ENCODE measurements at regions not wholly inside any gene's neighbourhood (a gene's known extent, or its start where the extent isn't known, plus 50 kb on each side); places are given as distances from the start of the nearest gene placed in this dataset.

- Histone ChIP-seq H3K79me2 (ENCODE audit: insufficient read depth, low read length) (no peaks in the 10 kb centered on the region), H3K4me3 (replicated peaks in 1 of 3; ENCODE audit: low read depth in 2 of 3, low read length in 3 of 3) (no peak overlapping the region), H3K27me3 (ENCODE audit: control insufficient read depth in 2 of 2, insufficient read depth in 2 of 2, low read length in 2 of 2) (peaks cover 0 to 2% of the 10 kb centered on the region in 2 donors), H3K4me2 (replicated peaks; ENCODE audit: extremely low read depth, low read length, poor library complexity, severe bottlenecking) (no peak overlapping the region), H3K9me3 (replicated peaks in 1 of 2; ENCODE audit: control insufficient read depth in 1 of 2, insufficient read depth in 1 of 2, low read length in 2 of 2) (no peaks in the 10 kb centered on the region), H2AFZ (ENCODE audit: insufficient read depth, low read depth, low read length, poor library complexity, severe bottlenecking) (no peak overlapping the region), H3K36me3 (replicated peaks in 1 of 2; ENCODE audit: control insufficient read depth in 1 of 2, insufficient read depth in 2 of 2, low read length in 2 of 2) (no peaks in the 10 kb centered on the region), H3K27ac (ENCODE audit: low read depth in 1 of 2, low read length in 2 of 2) (no peak overlapping the region), H3K4me1 (ENCODE audit: control insufficient read depth in 1 of 2, insufficient read depth in 2 of 2, low read length in 2 of 2) (peaks cover 4 to 13% of the 10 kb centered on the region in 2 donors), H4K20me1 (ENCODE audit: insufficient read depth, low read length) (no peaks in the 10 kb centered on the region), H3K9ac (ENCODE audit: insufficient read depth, low read length, poor library complexity, severe bottlenecking) (no peak overlapping the region)
- TF ChIP-seq CTCF (IDR thresholded peaks at IDR 0.05), result no peak
- peaks cover 11 to 20% (median 15%) of the 10 kb centered on the region in 3 donors for H3K27me3 Mint-ChIP-seq (ENCODE audit: low read depth in 3 of 3)
- H3K4me3 Mint-ChIP-seq, result no peak overlapping the region
- no peak for DNase-seq
- peaks cover 0 to 4% (median under 1%) of the 10 kb centered on the region in 7 donors for H3K9me3 Mint-ChIP-seq
- no peaks in the 10 kb centered on the region for H3K36me3 Mint-ChIP-seq
- intact Hi-C loops (cut with micrococcal nuclease), result no loop called here
- H3K27ac Mint-ChIP-seq, result no peak overlapping the region
- no CpG with 5 or more reads among the region's 3 CpGs for WGBS (ENCODE audit: insufficient coverage)
- peaks cover 11% of the 10 kb centered on the region for H3K4me1 Mint-ChIP-seq
These were observed 172.0 kb upstream of the ZNF32 start for GRCh38 chr10:43820663-43821062.

- Histone ChIP-seq H2AFZ (ENCODE audit: insufficient read depth, low read depth, low read length, poor library complexity, severe bottlenecking) (no peak overlapping the region), H3K27me3 (ENCODE audit: control insufficient read depth in 2 of 2, insufficient read depth in 2 of 2, low read length in 2 of 2) (peaks cover 0 to 2% of the 10 kb centered on the region in 2 donors), H3K4me2 (replicated peaks; ENCODE audit: extremely low read depth, low read length, poor library complexity, severe bottlenecking) (no peak overlapping the region), H3K4me1 (ENCODE audit: control insufficient read depth in 1 of 2, insufficient read depth in 2 of 2, low read length in 2 of 2) (peaks cover 4 to 13% of the 10 kb centered on the region in 2 donors), H3K4me3 (replicated peaks in 1 of 3; ENCODE audit: low read depth in 2 of 3, low read length in 3 of 3) (no peak overlapping the region), H3K9me3 (replicated peaks in 1 of 2; ENCODE audit: control insufficient read depth in 1 of 2, insufficient read depth in 1 of 2, low read length in 2 of 2) (no peaks in the 10 kb centered on the region), H3K36me3 (replicated peaks in 1 of 2; ENCODE audit: control insufficient read depth in 1 of 2, insufficient read depth in 2 of 2, low read length in 2 of 2) (no peaks in the 10 kb centered on the region), H3K79me2 (ENCODE audit: insufficient read depth, low read length) (no peaks in the 10 kb centered on the region), H3K27ac (ENCODE audit: low read depth in 1 of 2, low read length in 2 of 2) (no peak overlapping the region), H3K9ac (ENCODE audit: insufficient read depth, low read length, poor library complexity, severe bottlenecking) (no peak overlapping the region), H4K20me1 (ENCODE audit: insufficient read depth, low read length) (no peaks in the 10 kb centered on the region)
- Mint-ChIP-seq H3K36me3 (no peaks in the 10 kb centered on the region), H3K4me1 (peaks cover 19% of the 10 kb centered on the region), H3K4me3 (no peak overlapping the region), H3K9me3 (no peaks in the 10 kb centered on the region), H3K27me3 (ENCODE audit: low read depth in 3 of 3) (peaks cover 11 to 20% (median 15%) of the 10 kb centered on the region in 3 donors), H3K27ac (no peak overlapping the region)
- TF ChIP-seq CTCF (IDR thresholded peaks at IDR 0.05), result no peak
- WGBS (ENCODE audit: insufficient coverage), result 91% methylated on average over 17 of the region's 22 CpGs
- intact Hi-C loops (cut with micrococcal nuclease), result no loop called here
- DNase-seq, result no peak
These were observed 171.0 kb upstream of the ZNF32 start for GRCh38 chr10:43819464-43820230.
